NCI-H1436 treated with DMSO at 0.1 percent for 48 hours (cell line): ENCODE measurements at regions not wholly inside any gene's neighbourhood (a gene's known extent, or its start where the extent isn't known, plus 50 kb on each side); places are given as distances from the start of the nearest gene placed in this dataset.

Source experiments
- DNase-seq: peaks from one replicate; lab custom pipeline; 2025; lab: John Stamatoyannopoulos, UW

DNA sequence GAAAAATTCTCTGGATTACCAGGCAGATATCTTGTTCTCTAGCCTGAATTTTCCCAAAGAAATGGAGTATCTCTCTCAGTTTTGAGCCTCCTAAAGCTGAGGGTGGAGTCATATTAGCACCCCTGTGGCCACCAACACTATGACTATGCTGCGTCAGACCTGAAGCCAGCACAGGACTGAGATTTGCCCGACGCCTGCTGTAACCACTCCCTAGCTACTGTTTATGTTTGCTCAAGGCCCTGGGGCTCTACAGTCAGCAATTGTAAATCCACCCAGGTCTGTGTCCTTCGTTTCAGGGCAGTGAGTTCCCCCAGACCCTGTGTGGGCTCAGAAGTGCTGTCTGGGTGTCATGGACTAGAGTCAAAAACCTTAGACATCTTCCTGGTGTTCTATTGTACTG is 61.4 kb downstream of the ZXDA start:
- no peak for DNase-seq

DNA sequence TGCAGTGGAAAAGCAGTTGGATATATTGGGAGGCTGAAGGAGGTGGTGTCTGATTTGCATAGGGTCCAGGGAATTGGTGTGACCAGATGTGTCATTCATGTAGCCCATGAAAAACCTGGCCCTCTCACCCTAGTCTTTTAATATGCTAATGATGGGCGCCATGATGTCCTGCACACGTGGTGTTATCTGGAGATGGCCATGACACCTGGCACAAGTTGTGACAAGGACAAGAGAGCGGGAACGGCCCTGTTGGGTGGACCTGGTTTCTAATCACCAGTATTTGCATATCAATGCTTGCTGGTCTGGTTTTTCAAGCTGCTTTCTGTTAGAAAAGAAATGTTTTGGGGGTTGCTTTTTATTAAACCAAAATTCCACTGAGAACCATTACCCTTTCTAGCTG is 87.4 kb downstream of the ZXDA start:
- no peak for DNase-seq

DNA sequence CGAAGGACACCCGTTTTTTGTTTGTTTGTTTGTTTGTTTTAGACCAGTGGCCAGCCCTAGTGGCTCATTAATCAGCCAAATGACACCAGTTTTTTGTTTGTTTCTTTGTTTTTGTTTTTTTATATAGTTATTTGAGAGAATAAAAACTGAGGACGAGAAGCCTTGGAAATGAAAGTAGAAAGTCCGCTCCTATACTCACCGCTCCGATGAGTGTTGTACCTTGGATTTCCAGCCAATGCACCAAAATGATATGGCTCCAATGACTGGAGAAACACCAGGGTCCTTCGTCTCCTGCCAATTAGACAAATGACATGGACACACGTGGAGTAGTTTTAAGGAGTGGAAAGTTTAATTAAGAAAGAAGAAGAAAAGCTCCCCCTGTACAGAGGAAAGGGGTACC is 87.9 kb downstream of the ZXDA start:
- DNase-seq = no peak

DNA sequence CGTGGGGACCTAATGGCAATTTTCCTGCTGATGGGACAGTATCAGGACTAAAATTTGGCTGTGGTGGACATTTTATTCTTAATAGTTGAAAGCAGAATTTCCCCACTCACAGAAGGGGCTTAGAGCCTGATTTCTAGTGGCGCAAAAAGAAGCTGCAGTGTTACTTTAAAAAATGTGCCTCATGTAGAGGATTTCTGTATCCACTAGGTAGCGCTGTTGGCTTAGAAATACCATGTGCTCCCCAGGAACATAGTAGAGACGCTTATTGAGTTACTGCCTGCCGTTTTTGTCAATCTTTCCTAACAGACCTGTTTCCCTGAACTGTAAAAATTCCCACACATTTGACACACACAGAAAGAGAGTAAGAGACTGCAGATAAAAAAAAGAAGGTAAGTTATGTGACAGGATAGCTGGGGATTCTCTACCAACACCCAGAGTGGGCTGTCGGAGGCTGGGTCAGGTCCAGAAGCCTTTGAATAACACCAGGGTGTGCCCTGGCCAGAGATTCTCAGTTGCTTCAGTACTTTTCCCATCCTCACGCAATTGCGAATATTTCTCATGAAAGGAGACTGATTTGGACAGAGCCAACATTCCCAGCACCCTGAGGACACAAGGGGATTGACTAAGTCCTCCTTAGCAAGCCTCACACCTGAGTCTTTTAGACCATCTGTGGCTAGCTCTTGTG is 88.4 kb downstream of the ZXDA start:
- DNase-seq = peak; percentile 0

DNA sequence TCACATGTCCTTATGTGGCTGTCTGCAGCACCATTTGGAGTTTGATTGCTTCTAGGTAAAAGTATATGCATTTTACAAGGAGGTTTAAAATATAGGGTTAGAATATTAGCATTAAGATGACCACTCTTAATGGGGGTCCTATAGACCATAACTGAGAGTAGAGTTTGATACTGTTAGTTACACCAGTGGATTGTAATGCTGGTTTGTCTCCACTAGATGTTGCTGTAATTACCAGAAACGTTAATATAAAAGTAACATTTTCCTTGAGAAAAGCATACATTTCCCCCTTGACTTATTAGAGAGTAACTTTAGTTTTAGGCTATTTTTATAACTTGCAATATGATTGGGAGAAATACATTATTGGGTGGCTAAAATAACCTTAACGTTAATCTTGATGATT is 93.0 kb downstream of the ZXDA start:
- DNase-seq = no peak

- DNase-seq = no peak
Observed at GRCh38 chrX:57772637-57773036, 92.6 kb upstream of the NLRP2B start.

- DNase-seq = no peak
Observed at GRCh38 chrX:57771689-57772088, 91.6 kb upstream of the NLRP2B start.

DNA sequence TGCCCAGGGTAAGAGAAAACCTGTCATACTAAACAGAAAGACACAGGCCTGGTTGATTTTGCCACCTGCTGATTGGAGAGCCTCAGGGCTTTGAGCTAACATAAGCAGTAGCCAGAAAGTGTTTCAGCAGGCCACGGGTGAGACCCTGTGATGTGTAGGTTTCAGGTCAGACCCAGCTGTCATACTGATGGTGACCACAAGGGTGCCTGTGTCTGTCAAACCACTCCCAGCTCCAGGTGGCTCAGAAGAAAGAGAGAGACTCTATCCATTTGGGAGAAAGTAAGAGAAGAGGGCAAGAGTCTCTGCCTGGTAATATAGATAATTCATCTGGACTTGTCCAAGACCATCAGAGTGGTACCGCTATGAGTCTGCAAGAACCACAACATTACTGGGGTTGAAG is 72.8 kb upstream of the NLRP2B start:
- DNase-seq = no peak

DNA sequence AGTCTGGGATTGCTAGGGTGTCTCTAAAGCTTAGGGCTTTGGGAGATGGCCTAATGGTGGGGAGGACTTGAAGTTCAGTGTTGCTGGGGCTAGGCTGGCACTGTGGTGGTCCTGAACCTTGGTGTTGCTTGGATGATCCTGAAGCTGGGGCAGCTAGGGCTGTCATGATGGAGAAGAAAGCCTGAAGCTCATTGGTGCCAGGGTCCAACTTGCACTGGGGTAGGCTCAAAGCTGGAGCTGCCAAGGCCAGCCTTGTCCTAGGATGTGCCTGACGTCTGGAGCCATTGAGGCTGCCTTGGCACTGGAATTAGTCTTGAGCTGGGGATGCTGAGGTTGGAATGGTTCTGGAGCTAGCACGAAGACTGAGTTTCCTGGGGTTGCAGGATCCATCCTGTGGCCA is 61.0 kb upstream of the NLRP2B start:
- no peak for DNase-seq

DNA sequence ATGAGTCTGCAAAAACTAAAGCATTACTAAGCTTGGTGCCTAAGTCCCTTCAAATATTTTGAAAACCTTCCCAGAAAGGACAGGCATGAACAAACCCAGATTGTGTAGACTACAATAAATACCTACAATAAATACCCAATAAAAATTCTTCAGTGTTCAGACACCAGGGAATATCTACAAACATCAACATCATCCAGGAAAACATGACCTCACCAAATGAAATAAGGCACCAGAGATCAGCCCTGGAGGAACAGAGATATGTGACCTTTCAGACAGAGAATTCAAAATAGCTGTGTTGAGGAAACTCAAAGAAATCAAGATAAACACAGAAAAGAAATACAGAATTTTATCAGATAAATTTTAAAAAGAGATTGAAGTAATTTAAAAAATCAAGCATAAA is 57.8 kb upstream of the NLRP2B start:
- DNase-seq = no peak
